ENCODE measurements at regions not wholly inside any gene's neighbourhood (a gene's known extent, or its start where the extent isn't known, plus 50 kb on each side); places are given as distances from the start of the nearest gene placed in this dataset.

- Histone ChIP-seq H3K9me3 (ENCODE audit: insufficient read depth in 2 of 2, low read depth in 1 of 2, low read length in 1 of 2) (no peaks in the 10 kb centered on the region), H4K20me1 (replicated peaks in 1 of 2; ENCODE audit: control insufficient read depth in 1 of 2, insufficient read depth in 2 of 2, low read length in 2 of 2) (no peaks in the 10 kb centered on the region), H4K5ac (ENCODE audit: insufficient read length, low read depth, low read length) (no peak overlapping the region), H2BK120ac (replicated peaks; ENCODE audit: low read depth, low read length) (no peak overlapping the region), H3K4me2 (ENCODE audit: insufficient read depth in 1 of 2, low read depth in 2 of 2, low read length in 2 of 2) (no peak overlapping the region), H3K36me3 (ENCODE audit: control insufficient read depth in 2 of 4, insufficient read depth in 4 of 4, low read length in 3 of 4) (no peaks in the 10 kb centered on the region), H3K9ac (replicated peaks in 1 of 4; ENCODE audit: extremely low read depth in 1 of 4, low read depth in 3 of 4, low read length in 3 of 4) (no peak overlapping the region), H3K4ac (replicated peaks; ENCODE audit: insufficient read length, low read depth, low read length) (no peak overlapping the region), H3K23me2 (ENCODE audit: low read depth, low read length) (no peaks in the 10 kb centered on the region), H2BK15ac (ENCODE audit: low read length) (no peak overlapping the region), H4K91ac (replicated peaks; ENCODE audit: insufficient read length, low read length) (no peak overlapping the region), H2AK5ac (ENCODE audit: low read depth, low read length) (no peak overlapping the region), H4K8ac (ENCODE audit: extremely low read depth, insufficient read depth, low read length) (no peak overlapping the region), H3K14ac (ENCODE audit: insufficient read length) (no peak overlapping the region), H3K27ac (ENCODE audit: low read depth, low read length) (no peak overlapping the region), H2BK20ac (ENCODE audit: low read length) (no peak overlapping the region), H2AFZ (ENCODE audit: low read length) (no peak overlapping the region), H3K79me2 (ENCODE audit: control insufficient read depth in 1 of 2, insufficient read depth in 2 of 2, low read length in 2 of 2) (no peaks in the 10 kb centered on the region), H3K23ac (ENCODE audit: insufficient read length) (no peak overlapping the region), H3K18ac (ENCODE audit: extremely low read depth, low read length) (no peak overlapping the region), H3K27me3 (replicated peaks in 1 of 4; ENCODE audit: control insufficient read depth in 3 of 4, extremely low read depth in 1 of 4, insufficient read depth in 3 of 4, low read length in 3 of 4) (no peaks in the 10 kb centered on the region), H2BK5ac (ENCODE audit: low read depth, low read length) (no peak overlapping the region), H3K56ac (replicated peaks; ENCODE audit: insufficient read length, low read depth, low read length) (no peak overlapping the region), H3K4me1 (replicated peaks in 1 of 4; ENCODE audit: control insufficient read depth in 3 of 4, insufficient read depth in 4 of 4, low read length in 3 of 4) (no peaks in the 10 kb centered on the region; a peak in 1 of 7 replicates), H3K4me3 (ENCODE audit: extremely low read depth in 1 of 4, insufficient read depth in 2 of 4, low read depth in 3 of 4, low read length in 4 of 4) (no peak overlapping the region), H3K79me1 (ENCODE audit: low read depth, low read length) (no peaks in the 10 kb centered on the region), H2BK12ac (ENCODE audit: low read depth, low read length) (no peak overlapping the region)
- POLR2A ChIA-PET (ENCODE audit: partially characterized antibody), result no interaction called here
- no peak for DNase-seq (ENCODE audit: low read depth in 1 of 2, low spot score in 2 of 2)
- CTCF ChIA-PET (ENCODE audit: partially characterized antibody), result no interaction called here
- TF ChIP-seq KDM4A (IDR thresholded peaks at IDR 0.05; ENCODE audit: low read depth, low read length, severe bottlenecking) (no peak), NRF1 (IDR thresholded peaks at IDR 0.05; ENCODE audit: low read depth, low read length) (no peak), HDAC6 (IDR thresholded peaks at IDR 0.05; ENCODE audit: low read depth, low read length) (no peak), CHD2 (IDR thresholded peaks at IDR 0.05; ENCODE audit: low read length) (no peak), GTF2F1 (IDR thresholded peaks at IDR 0.05; ENCODE audit: borderline replicate concordance, low read depth, low read length) (no peak), FOSL1 (IDR thresholded peaks at IDR 0.05; ENCODE audit: insufficient read depth, low read depth, low read length) (no peak), TCF12 (IDR thresholded peaks at IDR 0.05; ENCODE audit: low read depth, low read length) (no peak), EGR1 (IDR thresholded peaks at IDR 0.05; ENCODE audit: borderline replicate concordance, low read depth, low read length) (no peak), GABPA (IDR thresholded peaks at IDR 0.05; ENCODE audit: borderline replicate concordance, insufficient read depth, low read length) (no peak)
- TF ChIP-seq, protein P1, sequence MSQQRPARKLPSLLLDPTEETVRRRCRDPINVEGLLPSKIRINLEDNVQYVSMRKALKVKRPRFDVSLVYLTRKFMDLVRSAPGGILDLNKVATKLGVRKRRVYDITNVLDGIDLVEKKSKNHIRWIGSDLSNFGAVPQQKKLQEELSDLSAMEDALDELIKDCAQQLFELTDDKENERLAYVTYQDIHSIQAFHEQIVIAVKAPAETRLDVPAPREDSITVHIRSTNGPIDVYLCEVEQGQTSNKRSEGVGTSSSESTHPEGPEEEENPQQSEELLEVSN (IDR thresholded peaks at IDR 0.05), result no peak
- no peak for FAIRE-seq
Measured at GRCh38 chr7:41113719-41114118, 589.2 kb downstream of the INHBA start.
